22Rv1 (cell line): ENCODE measurements at regions not wholly inside any gene's neighbourhood (a gene's known extent, or its start where the extent isn't known, plus 50 kb on each side); places are given as distances from the start of the nearest gene placed in this dataset.

Experiments used
- H3K27ac ChIP-seq: fragments of 450-650 bp; 2 replicates; pipeline ENCODE4 v1.5.1; 2017
- CTCF ChIP-seq: fragments of 450-650 bp; IDR thresholded peaks from 2 replicates; pipeline ENCODE4 v1.5.1; 2017; ENCODE audit warnings: mild to moderate bottlenecking
- ZFX ChIP-seq: fragments of 450-650 bp; IDR thresholded peaks from 2 replicates; pipeline ENCODE4 v1.6.1; 2017; ENCODE audit warnings: antibody characterized with exemption, borderline replicate concordance

GRCh38 chr13:30143666-30144400 is 163.5 kb downstream of the KATNAL1 start:
- TF ChIP-seq ZFX (no peak), CTCF (no peak)
- no peak overlapping the region for H3K27ac ChIP-seq

DNA sequence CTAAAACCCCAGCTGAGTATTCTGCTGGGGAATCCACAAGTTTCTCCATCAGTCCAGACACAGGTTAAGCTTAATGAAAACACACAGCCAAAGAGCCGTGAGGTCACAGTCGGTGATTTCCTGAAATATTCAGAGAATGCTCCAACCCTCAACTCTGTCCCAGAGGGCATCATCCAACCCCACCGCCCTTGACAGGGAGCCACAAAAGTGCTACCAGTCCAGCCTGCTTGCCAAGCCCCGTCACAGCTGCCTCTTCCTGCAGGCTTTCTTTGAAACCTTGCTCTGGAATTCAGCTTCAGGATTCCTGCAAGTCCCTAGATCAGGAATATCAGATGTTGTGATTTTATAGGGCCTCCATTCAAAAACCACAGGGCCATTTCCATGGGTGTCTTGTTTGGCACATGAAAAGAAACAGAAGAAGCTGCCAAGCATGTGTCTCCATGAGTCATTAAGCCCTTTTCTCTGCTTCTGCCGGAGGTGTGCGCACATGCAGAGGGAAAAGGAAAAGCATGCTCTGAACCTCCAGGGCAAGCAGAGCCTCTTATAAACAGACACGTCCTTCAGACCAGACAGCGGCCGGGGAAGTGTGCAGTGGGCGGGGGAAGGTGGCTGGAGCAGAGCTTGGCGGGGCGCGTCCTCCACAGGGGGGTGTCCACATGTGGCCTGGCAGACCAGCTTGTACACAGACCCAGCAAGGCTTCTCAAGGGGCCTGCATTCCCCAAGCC is 164.7 kb downstream of the KATNAL1 start:
- no peak for TF ChIP-seq CTCF
- no peak for TF ChIP-seq ZFX
- H3K27ac ChIP-seq: no peak overlapping the region

DNA sequence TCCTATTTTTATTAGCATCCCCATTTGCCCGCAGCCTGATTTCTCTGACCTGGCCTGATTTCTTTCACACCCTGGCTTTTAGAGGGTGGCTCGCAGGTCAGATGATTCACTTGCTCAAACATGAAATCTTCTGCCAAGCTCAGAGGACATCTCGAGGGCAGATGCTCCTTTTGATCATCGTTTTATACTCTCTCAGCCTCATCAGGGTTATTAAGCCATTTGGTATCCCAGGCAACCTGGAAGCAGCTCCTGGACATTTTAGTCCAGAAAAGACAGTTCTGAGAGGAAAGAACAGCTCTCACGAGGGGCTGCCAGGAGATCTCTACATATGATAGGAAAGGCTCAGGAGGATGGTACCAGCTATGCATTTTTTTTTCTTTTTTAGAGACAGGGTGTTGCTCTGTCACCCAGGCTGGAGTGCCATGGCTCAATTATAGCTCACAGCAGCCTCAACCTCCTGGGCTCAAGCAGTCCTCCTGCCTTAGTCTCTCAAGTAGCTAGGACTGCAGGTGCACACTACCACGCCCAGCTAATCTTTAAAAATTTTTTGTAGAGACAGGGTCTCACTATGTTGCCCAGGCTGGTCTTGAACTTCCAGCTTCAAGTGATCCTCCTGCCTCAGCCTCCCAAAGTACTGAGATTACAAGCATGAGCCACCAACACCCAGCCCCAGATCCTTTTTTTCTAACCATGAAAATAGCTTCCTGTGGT is 165.4 kb downstream of the KATNAL1 start:
- TF ChIP-seq ZFX (no peak), CTCF (no peak)
- no peak overlapping the region for H3K27ac ChIP-seq

DNA sequence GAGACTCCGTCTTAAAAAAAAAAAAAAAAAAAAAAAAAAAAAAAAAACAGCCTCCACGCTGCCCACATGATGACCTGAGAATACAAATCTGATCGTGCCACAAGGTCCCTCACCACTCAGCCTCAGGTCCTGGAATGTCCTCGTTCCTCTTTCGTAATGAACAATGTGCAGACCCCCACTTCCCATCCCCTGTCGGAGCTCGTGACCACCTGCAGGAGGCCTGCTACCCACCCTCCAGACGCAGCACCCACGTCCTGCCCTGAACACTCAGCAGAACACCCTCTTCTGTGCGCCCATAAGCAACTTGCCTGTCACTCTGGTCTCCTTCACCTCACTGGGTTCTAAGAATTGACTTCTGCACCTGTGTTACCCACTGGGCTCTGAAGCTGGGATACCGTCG is 166.4 kb downstream of the KATNAL1 start:
- H3K27ac ChIP-seq: no peak overlapping the region
- TF ChIP-seq ZFX: no peak
- no peak for TF ChIP-seq CTCF

GRCh38 chr13:30138511-30138910 is 168.8 kb downstream of the KATNAL1 start:
- H3K27ac ChIP-seq: no peak overlapping the region
- no peak for TF ChIP-seq CTCF
- TF ChIP-seq ZFX: no peak

- TF ChIP-seq ZFX (no peak), CTCF (no peak)
- H3K27ac ChIP-seq: no peak overlapping the region
Observed at GRCh38 chr13:30135868-30136267, 171.5 kb downstream of the KATNAL1 start.
